ENCODE measurements at regions not wholly inside any gene's neighbourhood (a gene's known extent, or its start where the extent isn't known, plus 50 kb on each side); places are given as distances from the start of the nearest gene placed in this dataset.

DNA sequence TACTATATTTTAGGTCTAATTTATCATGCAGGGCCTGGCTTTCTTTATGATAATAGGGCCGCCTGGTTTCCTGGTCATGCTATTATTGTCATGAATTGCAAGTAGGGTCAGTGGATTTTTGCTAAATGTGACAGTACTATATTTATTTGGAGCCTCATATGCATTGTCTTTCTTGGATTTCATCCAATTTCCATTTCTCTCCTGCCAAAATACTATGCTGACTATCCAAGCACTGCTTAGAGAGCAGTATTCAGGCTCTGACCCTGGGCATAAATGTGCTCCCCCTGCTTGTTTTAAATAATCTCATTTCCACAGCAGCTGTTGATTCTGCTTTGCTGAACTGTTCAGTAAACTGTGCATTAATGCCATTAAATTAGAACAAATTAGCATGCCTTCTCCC, 269.3 kb downstream of the GPM6A start:
- no peaks in the 10 kb centered on the region for H3K4me1 ChIP-seq (ENCODE audit: control insufficient read depth in 5 of 5, insufficient read depth in 5 of 5, low read length in 5 of 5)
- H3K9me3 ChIP-seq (ENCODE audit: control insufficient read depth in 4 of 4, insufficient read depth in 3 of 4, low read length in 3 of 4) = peaks cover 0 to 4% (median 1%) of the 10 kb centered on the region in 4 donors
- H3K4me3 ChIP-seq = no peak overlapping the region
- H3K27ac ChIP-seq (ENCODE audit: low read depth in 1 of 2, low read length in 1 of 2) = no peak overlapping the region
- DNase-seq (peak in 2 of 3 donors; percentile 56 to 60), ATAC-seq (ENCODE audit: insufficient read depth, low FRiP score) (no peak)
- TF ChIP-seq, protein P1, sequence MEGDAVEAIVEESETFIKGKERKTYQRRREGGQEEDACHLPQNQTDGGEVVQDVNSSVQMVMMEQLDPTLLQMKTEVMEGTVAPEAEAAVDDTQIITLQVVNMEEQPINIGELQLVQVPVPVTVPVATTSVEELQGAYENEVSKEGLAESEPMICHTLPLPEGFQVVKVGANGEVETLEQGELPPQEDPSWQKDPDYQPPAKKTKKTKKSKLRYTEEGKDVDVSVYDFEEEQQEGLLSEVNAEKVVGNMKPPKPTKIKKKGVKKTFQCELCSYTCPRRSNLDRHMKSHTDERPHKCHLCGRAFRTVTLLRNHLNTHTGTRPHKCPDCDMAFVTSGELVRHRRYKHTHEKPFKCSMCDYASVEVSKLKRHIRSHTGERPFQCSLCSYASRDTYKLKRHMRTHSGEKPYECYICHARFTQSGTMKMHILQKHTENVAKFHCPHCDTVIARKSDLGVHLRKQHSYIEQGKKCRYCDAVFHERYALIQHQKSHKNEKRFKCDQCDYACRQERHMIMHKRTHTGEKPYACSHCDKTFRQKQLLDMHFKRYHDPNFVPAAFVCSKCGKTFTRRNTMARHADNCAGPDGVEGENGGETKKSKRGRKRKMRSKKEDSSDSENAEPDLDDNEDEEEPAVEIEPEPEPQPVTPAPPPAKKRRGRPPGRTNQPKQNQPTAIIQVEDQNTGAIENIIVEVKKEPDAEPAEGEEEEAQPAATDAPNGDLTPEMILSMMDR (IDR thresholded peaks at IDR 0.05; ENCODE audit: control extremely low read depth, extremely low read depth) = no peak
- no peaks in the 10 kb centered on the region for H3K36me3 ChIP-seq (ENCODE audit: control insufficient read depth in 4 of 4, insufficient read depth in 4 of 4, low read length in 4 of 4)
- no peak overlapping the region for H3K9ac ChIP-seq (ENCODE audit: insufficient read depth in 1 of 2, low read length in 2 of 2)
- no peaks in the 10 kb centered on the region for H3K27me3 ChIP-seq (ENCODE audit: control insufficient read depth in 3 of 3, insufficient read depth in 3 of 3, low read length in 2 of 3)
- 61 to 68% methylated on average over 1 of the region's 1 CpG for WGBS, 2 donors

DNA sequence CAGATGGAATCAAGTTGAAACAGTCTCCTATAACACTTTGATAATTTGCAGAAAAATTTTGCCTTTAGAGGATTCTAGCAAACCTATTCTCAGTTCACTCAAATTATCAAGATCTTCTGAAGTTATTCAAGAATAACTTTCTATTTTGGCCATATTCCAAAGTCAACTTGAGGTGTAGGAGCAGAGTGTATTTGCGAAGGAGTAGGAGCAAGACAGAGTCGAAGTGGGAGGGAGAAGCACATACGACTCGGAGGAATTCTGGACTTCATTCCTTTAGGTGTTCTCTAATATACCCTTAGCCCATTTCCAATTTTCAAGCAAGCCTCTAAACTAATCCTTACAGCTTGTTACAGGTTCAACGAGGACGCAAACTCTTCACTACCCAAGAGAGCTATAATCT, 252.9 kb downstream of the GPM6A start:
- no peaks in the 10 kb centered on the region for H3K4me1 ChIP-seq (ENCODE audit: control insufficient read depth in 5 of 5, insufficient read depth in 5 of 5, low read length in 5 of 5)
- no peak for ATAC-seq (ENCODE audit: insufficient read depth, low FRiP score)
- peak in 2 of 3 donors; percentile 16 to 61 for DNase-seq
- H3K27ac ChIP-seq (ENCODE audit: low read depth in 1 of 2, low read length in 1 of 2) = no peak overlapping the region
- H3K9ac ChIP-seq (ENCODE audit: insufficient read depth in 1 of 2, low read length in 2 of 2) = no peak overlapping the region
- 66 to 81% methylated on average over 6 of the region's 6 CpGs for WGBS, 2 donors
- H3K4me3 ChIP-seq = no peak overlapping the region
- H3K9me3 ChIP-seq (ENCODE audit: control insufficient read depth in 4 of 4, insufficient read depth in 3 of 4, low read length in 3 of 4) = no peaks in the 10 kb centered on the region
- TF ChIP-seq, protein P1 (IDR thresholded peaks at IDR 0.05; ENCODE audit: control extremely low read depth, extremely low read depth) = no peak
- no peaks in the 10 kb centered on the region for H3K36me3 ChIP-seq (ENCODE audit: control insufficient read depth in 4 of 4, insufficient read depth in 4 of 4, low read length in 4 of 4)
- no peaks in the 10 kb centered on the region for H3K27me3 ChIP-seq (ENCODE audit: control insufficient read depth in 3 of 3, insufficient read depth in 3 of 3, low read length in 2 of 3)

DNA sequence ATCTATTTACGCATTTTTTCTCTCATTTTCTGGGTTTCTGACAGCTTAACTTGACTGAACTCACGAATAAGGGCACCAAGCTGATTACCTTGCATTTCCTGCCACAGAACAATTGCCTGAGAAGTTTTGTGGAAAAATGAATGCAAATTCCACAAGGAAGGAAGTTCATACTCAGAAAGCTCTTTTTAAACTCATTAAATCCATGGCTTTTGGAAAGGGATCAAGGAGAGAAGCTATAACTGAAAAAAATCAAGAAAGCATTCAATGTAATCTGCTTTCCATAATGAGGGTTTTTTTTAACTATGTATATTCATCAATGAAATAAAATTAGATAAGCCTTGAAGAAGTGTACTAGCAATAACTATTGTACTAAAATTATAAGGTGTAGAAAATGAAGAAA, 252.5 kb downstream of the GPM6A start:
- H3K9me3 ChIP-seq (ENCODE audit: control insufficient read depth in 4 of 4, insufficient read depth in 3 of 4, low read length in 3 of 4) = no peaks in the 10 kb centered on the region
- H3K4me3 ChIP-seq = no peak overlapping the region
- H3K27ac ChIP-seq (ENCODE audit: low read depth in 1 of 2, low read length in 1 of 2) = no peak overlapping the region
- DNase-seq (no peak), ATAC-seq (ENCODE audit: insufficient read depth, low FRiP score) (no peak)
- WGBS, 2 donors = 56 to 70% methylated on average over 2 of the region's 2 CpGs
- H3K4me1 ChIP-seq (ENCODE audit: control insufficient read depth in 5 of 5, insufficient read depth in 5 of 5, low read length in 5 of 5) = no peaks in the 10 kb centered on the region
- TF ChIP-seq, protein P1 (IDR thresholded peaks at IDR 0.05; ENCODE audit: control extremely low read depth, extremely low read depth) = no peak
- H3K36me3 ChIP-seq (ENCODE audit: control insufficient read depth in 4 of 4, insufficient read depth in 4 of 4, low read length in 4 of 4) = no peaks in the 10 kb centered on the region
- H3K9ac ChIP-seq (ENCODE audit: insufficient read depth in 1 of 2, low read length in 2 of 2) = no peak overlapping the region
- H3K27me3 ChIP-seq (ENCODE audit: control insufficient read depth in 3 of 3, insufficient read depth in 3 of 3, low read length in 2 of 3) = no peaks in the 10 kb centered on the region

DNA sequence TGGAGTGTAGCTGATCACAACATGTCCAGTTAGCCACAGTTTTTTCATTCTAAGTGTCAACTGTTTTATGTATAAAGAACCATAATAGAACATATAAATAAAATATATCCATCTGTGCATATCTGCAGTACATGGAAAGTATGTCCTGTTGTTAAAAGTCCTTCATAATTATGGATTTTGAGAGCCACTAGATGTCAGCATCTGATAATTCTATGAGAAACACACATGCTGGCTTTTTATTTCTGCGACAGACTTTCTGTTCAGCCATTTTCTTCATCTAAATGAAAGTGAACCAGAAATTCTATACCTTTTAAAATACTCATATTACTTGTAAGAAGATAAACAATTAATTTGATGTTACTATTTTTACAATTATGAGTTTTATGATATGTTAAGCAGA, 251.5 kb downstream of the GPM6A start:
- Histone ChIP-seq H3K4me1 (ENCODE audit: control insufficient read depth in 5 of 5, insufficient read depth in 5 of 5, low read length in 5 of 5) (no peaks in the 10 kb centered on the region), H3K27ac (ENCODE audit: low read depth in 1 of 2, low read length in 1 of 2) (no peak overlapping the region), H3K9ac (ENCODE audit: insufficient read depth in 1 of 2, low read length in 2 of 2) (no peak overlapping the region), H3K27me3 (ENCODE audit: control insufficient read depth in 3 of 3, insufficient read depth in 3 of 3, low read length in 2 of 3) (no peaks in the 10 kb centered on the region), H3K9me3 (ENCODE audit: control insufficient read depth in 4 of 4, insufficient read depth in 3 of 4, low read length in 3 of 4) (no peaks in the 10 kb centered on the region), H3K4me3 (no peak overlapping the region), H3K36me3 (ENCODE audit: control insufficient read depth in 4 of 4, insufficient read depth in 4 of 4, low read length in 4 of 4) (no peaks in the 10 kb centered on the region)
- 28 to 44% methylated on average over 1 of the region's 1 CpG for WGBS, 2 donors
- ATAC-seq (ENCODE audit: insufficient read depth, low FRiP score) (no peak), DNase-seq (peak in 2 of 3 donors; percentile 81 to 88)
- TF ChIP-seq, protein P1 (IDR thresholded peaks at IDR 0.05; ENCODE audit: control extremely low read depth, extremely low read depth) = no peak
